RWPE1 (cell line): ENCODE measurements at regions not wholly inside any gene's neighbourhood (a gene's known extent, or its start where the extent isn't known, plus 50 kb on each side); places are given as distances from the start of the nearest gene placed in this dataset.
"Not testable (repeated sequence)": the region's sequence is repeated elsewhere in the genome, so short reads cannot be mapped to it uniquely, and the experiment has no call there.

ENCODE experiments used
- CTCF ChIA-PET: fragments of 350-600 bp; sonication (Branson Sonifier 250); formaldehyde crosslinking; extraction: SDS; loops from one replicate; lab custom pipeline; 2021; lab: Yijun Ruan, JAX
- POLR2A ChIA-PET: fragments of 400-600 bp; formaldehyde crosslinking; extraction: SDS; loops from one replicate; lab custom pipeline; 2020; ENCODE audit warnings: antibody characterized with exemption; ENCODE audit not compliant: low non-redundant PET; lab: Yijun Ruan, JAX
- DNase-seq: peaks from one replicate; pipeline ENCODE4 v3.0.0; 2012; ENCODE audit warnings: low spot score
- H3K27ac ChIP-seq: fragments of 450-650 bp; 2 replicates; pipeline ENCODE4 v1.5.1; 2017
- TF ChIP-seq, protein P1 (sequence below): fragments of 450-650 bp; conservative IDR thresholded peaks from 2 replicates; pipeline ENCODE4 v1.5.1; 2017; ENCODE audit warnings: low read depth, mild to moderate bottlenecking

DNA sequence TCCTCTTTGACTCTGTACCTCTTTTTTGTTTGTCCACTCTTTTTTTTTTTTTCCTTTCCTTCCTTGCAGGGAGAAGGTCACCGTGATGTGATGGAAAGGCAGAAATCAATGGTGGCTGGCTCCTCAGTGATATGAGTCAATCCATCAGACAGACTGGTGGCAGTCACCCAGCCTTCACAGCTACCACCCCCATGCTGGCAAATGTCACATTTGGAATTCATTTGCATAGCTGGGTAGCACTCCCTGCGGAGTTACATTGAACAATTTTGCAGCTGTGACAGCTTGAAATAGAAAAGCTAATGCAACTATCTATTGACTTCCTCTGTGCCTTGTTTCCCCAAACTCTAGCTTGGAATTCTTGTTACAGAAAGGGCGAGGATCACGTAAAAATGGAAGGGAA lies 668.4 kb downstream of the C6orf118 start:
- DNase-seq, result no peak
- H3K27ac ChIP-seq, result no peak overlapping the region
- CTCF ChIA-PET, result no interaction called here
- POLR2A ChIA-PET, result no interaction called here
- TF ChIP-seq, protein P1, sequence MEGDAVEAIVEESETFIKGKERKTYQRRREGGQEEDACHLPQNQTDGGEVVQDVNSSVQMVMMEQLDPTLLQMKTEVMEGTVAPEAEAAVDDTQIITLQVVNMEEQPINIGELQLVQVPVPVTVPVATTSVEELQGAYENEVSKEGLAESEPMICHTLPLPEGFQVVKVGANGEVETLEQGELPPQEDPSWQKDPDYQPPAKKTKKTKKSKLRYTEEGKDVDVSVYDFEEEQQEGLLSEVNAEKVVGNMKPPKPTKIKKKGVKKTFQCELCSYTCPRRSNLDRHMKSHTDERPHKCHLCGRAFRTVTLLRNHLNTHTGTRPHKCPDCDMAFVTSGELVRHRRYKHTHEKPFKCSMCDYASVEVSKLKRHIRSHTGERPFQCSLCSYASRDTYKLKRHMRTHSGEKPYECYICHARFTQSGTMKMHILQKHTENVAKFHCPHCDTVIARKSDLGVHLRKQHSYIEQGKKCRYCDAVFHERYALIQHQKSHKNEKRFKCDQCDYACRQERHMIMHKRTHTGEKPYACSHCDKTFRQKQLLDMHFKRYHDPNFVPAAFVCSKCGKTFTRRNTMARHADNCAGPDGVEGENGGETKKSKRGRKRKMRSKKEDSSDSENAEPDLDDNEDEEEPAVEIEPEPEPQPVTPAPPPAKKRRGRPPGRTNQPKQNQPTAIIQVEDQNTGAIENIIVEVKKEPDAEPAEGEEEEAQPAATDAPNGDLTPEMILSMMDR, result no peak

DNA sequence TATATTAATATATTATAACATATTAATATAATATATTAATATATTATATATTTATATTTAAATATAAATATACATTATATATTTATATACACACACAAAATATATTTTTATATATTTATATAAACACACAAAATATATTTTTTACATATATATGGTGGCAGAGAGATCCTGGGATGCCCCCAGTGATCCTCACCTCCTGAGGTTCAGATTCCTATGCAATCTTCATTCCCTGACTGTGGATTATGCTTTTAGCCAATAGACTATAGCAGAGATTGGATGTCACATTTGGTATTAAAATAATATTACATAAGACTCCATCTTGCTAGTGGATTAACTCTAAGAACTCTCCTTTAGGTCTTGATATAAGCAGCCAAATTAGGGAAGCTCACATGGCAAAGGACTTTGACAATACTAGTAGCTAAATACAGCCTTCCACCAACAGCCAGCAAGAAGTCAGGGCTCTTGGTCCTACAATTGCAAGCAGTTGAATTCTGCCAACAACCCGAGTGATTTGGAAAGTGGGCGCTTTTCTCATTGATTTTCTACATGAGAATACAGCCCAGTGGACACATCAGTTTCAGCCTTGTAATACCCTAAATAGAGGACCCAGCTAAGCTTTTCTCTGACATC lies 681.0 kb downstream of the C6orf118 start:
- no peak for DNase-seq
- CTCF ChIA-PET, result interaction anchor here (0.6 kb wide), 1 partner anchor 157 kb away, joined by 3 read pairs; no protein-coding TSS in a partner anchor
- POLR2A ChIA-PET, result no interaction called here
- TF ChIP-seq, protein P1, result no peak
- no peak overlapping the region for H3K27ac ChIP-seq

DNA sequence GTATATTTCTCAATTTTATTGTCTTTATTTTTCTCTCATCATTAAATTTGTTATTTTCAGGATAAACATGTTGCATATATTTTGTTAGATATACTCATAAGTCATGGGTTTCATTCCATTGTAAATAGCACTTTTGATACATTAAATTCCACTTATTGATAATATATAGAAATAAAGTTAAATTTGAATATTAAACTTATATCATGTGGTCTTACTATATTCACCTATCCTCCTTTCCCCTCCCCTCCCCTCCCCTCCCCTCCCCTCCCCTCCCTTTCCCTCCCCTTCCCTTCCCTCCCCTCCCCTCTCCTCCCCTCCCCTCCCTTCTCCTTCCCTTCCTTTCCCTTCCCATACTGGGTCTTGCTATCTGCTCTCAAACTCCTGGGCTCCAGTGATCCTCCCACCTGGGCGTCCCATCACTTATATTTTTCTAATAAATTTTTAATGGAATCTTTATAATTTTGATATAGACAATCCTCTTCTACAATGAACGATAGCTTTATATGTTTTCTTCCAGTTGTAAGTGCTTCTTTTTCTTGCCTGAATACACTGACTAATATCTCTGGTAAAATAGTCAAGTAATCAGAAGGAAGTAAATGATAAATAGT lies 692.4 kb downstream of the C6orf118 start:
- ChIA-PET POLR2A (no interaction called here), CTCF (no interaction called here)
- no peak for DNase-seq

DNA sequence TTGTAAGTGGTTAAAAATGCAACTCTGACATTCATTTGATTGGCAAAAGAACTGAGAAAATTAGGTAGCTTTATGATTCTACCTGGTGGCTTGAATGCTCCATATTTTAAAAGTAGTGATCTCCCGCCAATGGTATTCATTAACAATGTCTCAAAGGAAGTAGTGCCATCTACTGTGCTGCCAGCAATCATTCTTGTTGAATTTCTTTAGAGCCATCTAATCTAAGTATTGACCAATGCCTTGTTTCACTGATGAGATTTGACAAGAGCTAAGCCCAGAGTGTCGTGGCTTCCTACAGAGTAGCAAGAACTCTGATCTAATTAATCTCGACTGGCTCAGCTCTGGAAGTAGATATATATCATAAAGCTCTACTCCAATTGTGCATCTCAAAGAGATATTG lies 696.7 kb downstream of the C6orf118 start:
- CTCF ChIA-PET, result no interaction called here

More for the DNA sequence above, 692.4 kb downstream of the C6orf118 start:
- TF ChIP-seq, protein P1, result no peak
- no peak overlapping the region for H3K27ac ChIP-seq

DNA sequence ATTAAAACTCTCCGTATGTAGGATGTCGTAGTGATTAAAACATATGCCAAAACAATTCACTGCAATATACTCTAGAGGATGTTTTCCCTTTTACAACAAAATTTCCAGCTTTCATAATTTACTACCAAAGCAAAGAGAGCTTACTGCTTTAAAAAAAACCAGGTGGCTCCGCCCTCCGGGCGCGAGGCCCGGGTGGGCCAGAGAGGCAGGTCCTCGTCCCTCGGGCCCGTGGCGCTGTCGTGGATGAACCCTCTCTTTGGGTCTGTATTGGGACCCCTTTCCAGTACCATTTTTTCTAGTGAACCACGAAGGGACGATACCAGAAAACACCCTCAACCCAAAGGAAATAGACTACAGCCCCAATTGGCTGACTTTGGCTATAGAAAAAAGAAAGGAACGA lies 698.5 kb downstream of the C6orf118 start:
- POLR2A ChIA-PET, CTCF ChIA-PET, DNase-seq, H3K27ac ChIP-seq: not testable (repeated sequence)

More for the DNA sequence above, 696.7 kb downstream of the C6orf118 start:
- POLR2A ChIA-PET, result no interaction called here
- no peak overlapping the region for H3K27ac ChIP-seq
- TF ChIP-seq, protein P1, result no peak
- no peak for DNase-seq

DNA sequence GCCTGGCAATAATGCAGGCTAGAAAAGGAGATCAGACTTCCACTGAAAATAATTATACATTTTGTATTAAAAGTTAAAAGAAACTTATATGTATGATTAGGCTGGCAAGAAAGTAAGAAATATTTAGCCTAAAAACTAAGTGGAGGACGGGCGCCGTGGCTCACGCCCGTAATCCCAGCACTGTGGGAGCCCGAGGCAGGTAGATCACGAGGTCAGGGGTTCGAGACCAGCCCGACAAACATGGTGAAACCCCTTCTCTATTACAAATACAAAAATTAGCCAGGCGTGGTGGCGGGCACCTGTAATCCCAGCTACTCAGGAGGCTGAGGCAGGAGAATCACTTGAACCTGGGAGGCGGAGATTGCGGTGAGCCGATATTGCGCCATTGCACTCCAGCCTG lies 707.0 kb downstream of the C6orf118 start:
- CTCF ChIA-PET, result interaction anchor here (0.7 kb wide), 1 partner anchor 325 kb away, joined by 4 read pairs; no protein-coding TSS in a partner anchor
- H3K27ac ChIP-seq, POLR2A ChIA-PET, DNase-seq: not testable (repeated sequence)

DNA sequence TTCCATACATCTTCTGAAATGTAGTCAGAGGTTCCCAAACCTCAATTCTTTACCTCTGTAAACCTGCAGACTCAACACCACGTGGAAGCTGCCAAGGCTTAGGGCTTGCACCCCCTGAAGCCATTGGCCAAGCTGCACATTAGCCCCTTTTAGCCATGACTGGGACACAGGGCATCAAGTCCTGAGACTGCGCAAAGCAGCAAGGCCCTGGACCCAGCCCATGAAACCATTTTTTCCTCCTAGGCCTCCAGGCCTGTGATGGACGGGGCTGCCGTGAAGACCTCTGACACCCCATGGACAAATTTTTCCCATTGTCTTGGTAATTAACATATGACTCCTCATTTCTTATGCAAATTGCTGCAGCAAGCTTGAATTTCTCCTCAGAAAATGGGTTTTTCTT lies 727.8 kb downstream of the C6orf118 start:
- no peak for DNase-seq
- POLR2A ChIA-PET, result no interaction called here
- CTCF ChIA-PET, result no interaction called here

More for the DNA sequence above, 727.8 kb downstream of the C6orf118 start:
- TF ChIP-seq, protein P1, result no peak
- H3K27ac ChIP-seq, result no peak overlapping the region
